GM18520 (cell line): ENCODE measurements at regions not wholly inside any gene's neighbourhood (a gene's known extent, or its start where the extent isn't known, plus 50 kb on each side); places are given as distances from the start of the nearest gene placed in this dataset.
"Not testable (repeated sequence)": the region's sequence is repeated elsewhere in the genome, so short reads cannot be mapped to it uniquely, and the experiment has no call there.

Source experiments
- ATAC-seq: cut with Tn5 transposase; IDR thresholded peaks from one replicate; pipeline ENCODE4 v1.9.1; 2021; ENCODE audit not compliant: unreplicated experiment

DNA sequence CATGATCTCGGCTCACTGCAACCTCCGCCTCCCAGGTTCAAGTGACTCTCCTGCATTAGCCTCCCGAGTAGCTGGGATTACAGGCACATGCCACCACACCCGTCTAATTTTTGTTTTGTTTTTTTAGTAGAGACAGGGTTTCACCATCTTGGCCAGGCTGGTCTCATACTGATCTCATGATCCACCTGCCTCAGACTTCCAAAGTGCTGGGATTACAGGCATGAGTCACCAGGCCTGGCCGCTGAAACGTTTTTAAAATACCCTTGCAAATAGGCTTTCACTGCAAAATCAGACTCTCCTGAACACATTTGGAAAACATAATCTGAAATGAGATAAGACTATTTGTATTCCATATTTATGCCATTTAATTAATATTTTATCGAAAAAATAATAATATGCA lies 826.1 kb upstream of the CNTN5 start:
- no peak for ATAC-seq

- ATAC-seq, result no peak
Measured at GRCh38 chr11:98195300-98195699, 825.4 kb upstream of the CNTN5 start.

GRCh38 chr11:98207086-98207485 lies 813.7 kb upstream of the CNTN5 start:
- ATAC-seq, result no peak

DNA sequence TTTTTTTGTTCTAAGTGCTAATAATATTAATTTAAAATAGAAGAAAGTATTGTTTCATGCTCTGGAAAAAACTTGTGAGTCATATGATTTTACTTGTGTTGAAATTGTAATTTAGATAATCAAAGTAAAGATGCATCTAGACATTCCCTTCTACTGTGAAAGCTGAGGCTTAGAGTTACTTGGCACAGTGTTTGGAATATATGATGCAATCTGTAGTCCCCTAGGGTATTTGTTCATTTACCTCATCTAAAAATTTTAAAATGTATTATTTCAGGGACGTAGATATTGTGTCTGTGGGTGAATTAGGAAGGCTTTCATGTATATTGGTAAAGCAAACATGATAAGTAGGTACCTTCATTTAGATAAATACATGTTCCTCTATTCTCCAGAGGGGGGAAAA lies 793.5 kb upstream of the CNTN5 start:
- no peak for ATAC-seq

GRCh38 chr11:98230678-98231077 lies 790.1 kb upstream of the CNTN5 start:
- ATAC-seq, result no peak

DNA sequence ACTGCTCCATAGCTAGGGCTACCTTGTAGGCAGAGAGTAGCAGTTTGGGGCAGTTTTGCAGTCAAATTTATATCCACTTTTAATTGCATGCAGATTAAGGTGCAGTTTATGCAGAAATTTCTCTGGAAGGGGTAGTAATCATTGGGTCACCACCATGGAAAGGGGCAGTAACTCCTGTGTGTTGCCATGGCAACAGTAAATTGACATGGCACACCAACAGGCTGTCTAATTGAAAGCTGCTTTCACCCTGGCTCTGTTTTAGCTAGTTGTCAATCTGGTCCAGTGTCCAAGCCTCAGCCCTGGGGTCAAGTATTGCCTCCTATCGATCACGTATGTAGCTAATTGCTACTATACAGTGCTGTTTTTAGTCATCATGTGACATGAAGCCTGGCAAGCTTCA lies 786.1 kb upstream of the CNTN5 start:
- no peak for ATAC-seq

GRCh38 chr11:98243897-98244296 lies 776.9 kb upstream of the CNTN5 start:
- no peak for ATAC-seq

DNA sequence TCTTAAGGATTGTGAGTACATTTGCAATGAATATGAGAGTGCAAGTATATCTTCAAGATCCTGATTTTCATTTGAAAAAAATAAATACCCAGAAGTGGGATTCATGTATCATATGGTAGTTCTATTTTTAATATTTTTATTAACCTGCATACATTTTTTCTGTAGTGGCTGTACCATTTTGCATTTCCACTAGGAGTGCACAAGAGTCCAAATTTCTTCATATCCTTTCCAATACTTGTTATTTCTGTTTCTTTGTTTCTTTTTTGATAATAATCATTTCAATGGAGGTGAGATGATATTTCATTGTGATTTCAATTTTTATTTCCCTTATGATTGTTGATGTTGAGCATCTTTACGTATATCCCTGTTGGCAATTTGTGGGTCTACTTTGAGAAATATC lies 759.8 kb upstream of the CNTN5 start:
- no peak for ATAC-seq

DNA sequence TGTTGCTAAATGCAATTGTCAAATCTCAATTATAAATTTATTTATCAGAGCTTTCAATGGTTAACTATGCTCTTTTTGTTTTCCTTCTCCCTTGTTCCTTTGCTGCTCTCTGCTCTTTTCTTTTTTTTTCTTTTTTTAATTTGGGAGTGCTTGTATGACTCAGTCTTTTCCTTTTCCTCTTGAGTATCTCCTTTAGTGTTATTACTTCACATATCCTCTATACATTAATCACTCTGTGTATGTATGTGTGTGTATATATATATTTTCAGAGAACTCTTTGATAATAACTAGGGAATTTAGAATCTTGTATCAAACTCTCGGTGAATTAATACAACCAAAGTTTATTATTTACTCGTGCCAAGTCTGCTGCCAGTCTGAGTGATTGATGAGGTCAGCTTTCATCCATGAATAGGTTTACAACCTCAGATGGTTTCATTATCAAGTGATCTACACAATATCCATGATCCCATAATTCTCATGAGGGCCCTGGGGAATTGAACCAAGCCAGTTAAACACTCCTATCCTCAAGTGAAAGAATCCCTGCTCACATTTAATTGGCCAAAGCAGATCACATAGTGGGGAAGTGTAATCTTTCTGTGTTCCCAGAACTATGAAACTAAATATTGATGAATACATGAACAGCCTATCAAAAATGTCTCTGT lies 743.4 kb upstream of the CNTN5 start:
- no peak for ATAC-seq

GRCh38 chr11:98289617-98290263 lies 731.0 kb upstream of the CNTN5 start:
- ATAC-seq, result no peak

- no peak for ATAC-seq
Measured at GRCh38 chr11:98296091-98296880, 724.5 kb upstream of the CNTN5 start.

DNA sequence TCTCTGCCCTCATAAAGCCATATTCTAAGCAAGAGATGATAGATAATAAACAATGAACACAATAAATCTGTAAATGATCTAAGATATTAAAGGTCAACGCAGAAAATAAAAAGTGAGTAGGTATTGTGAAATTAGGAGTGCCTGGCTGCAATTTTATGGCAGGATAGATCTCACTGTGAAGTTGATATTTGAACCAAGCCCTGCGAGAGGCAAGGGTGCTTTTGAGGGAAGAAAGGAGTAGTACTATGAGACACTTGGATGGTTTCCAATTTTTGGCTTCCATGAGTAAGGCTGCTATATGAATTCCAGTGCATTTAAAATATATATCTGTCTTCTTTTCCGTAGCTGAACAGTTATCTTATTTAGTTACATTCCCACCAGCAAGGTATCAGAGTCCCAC lies 720.0 kb upstream of the CNTN5 start:
- no peak for ATAC-seq

- no peak for ATAC-seq
Measured at GRCh38 chr11:98307827-98308491, 712.8 kb upstream of the CNTN5 start.

DNA sequence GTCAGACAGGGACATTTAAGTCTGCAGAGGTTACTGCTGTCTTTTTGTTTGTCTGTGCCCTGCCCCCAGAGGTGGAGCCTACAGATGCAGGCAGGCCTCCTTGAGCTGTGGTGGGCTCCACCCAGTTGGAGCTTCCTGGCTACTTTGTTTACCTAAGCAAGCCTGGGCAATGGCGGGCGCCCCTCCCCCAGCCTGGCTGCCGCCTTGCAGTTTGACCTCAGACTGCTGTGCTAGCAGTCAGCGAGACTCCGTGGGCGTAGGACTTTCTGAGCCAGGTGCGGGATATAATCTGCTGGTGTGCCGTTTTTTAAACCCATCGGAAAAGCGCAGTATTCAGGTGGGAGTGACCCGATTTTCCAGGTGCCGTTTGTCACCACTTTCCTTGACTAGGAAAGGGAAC lies 690.4 kb upstream of the CNTN5 start:
- ATAC-seq, result not testable (repeated sequence)

- ATAC-seq, result no peak
Measured at GRCh38 chr11:98358551-98358950, 662.2 kb upstream of the CNTN5 start.

DNA sequence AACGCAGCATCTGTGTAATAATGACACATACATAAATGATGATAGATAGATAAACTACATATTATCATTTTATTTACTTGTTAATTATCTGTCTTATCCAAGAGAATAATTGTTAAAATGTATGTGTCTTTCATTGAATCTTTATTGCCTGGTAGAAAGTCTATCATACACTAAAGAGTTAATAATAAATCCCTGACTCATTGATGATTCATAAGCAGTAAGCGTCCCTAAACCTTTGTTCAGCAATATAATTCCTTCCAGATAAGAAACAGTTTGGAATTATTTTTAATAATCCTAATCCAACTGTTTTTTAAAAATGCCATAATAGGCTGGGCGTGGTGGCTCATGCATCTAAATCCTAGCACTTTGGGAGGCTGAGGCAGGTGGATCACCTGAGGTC lies 655.6 kb upstream of the CNTN5 start:
- no peak for ATAC-seq

DNA sequence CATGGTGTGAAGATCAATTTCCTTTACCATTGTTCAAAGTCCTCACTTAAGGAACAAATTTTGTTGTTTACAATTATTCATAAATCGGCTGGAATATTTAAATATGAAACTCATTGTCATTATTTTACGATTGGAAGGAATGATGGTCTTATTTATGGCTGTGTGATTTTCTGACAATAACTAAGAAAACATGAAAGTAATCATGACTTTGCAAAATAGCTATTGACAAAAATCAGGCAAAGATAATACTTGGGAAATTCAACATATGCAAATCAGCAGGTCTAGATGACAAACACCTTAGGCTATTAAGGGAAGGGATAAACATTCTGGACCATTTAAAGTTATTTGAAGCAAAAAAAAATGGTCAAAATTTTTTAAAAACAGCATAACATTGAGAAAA lies 654.8 kb upstream of the CNTN5 start:
- ATAC-seq, result no peak

GRCh38 chr11:98390391-98390790 lies 630.4 kb upstream of the CNTN5 start:
- no peak for ATAC-seq

DNA sequence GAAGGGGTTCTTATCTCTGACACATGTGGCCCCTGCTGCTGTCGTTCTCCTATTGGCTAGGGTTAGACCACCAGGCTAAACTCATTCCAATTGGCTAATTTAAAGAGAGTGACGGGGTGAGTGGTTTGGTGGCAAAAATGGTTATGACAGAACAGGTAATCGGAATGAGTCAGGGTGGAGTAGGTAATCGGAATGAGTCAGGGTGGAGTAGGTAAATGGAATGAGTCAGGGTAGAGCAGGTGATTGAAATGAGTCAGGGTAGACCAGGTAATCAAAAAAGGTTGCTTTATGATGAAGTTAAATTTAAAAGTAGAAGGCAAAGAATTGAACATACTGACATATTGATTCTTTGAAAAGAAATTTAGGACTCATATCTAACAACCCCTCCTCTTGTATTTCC lies 626.2 kb upstream of the CNTN5 start:
- ATAC-seq, result not testable (repeated sequence)

DNA sequence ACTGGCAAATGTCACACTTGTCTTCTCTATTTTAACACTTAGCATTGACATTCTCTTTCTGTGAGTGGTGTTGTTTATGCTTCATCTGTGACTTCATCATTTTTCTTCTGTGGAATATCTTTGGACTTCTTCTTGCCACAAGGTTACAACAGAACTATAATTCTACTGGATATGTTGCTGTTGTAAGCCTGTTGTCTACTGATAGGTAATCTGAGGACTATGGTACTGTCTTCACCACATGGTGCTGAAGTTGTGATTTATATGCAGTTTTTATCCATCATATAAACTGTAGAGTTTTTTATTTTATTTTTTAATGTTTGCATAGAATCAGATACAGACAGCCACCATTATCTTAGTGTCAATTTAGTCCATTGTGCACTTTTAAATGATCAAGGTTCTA lies 622.2 kb upstream of the CNTN5 start:
- no peak for ATAC-seq

- no peak for ATAC-seq
Measured at GRCh38 chr11:98409069-98409468, 611.7 kb upstream of the CNTN5 start.

GRCh38 chr11:98411777-98412176 lies 609.0 kb upstream of the CNTN5 start:
- no peak for ATAC-seq
